HepG2 (cell line): ENCODE measurements at regions not wholly inside any gene's neighbourhood (a gene's known extent, or its start where the extent isn't known, plus 50 kb on each side); places are given as distances from the start of the nearest gene placed in this dataset.

ENCODE experiments used
- NR2C2 ChIP-seq: sonication (generic); formaldehyde crosslinking; IDR thresholded peaks from 2 replicates; pipeline ENCODE4 v1.4.0; 2020; ENCODE audit warnings: missing genetic modification reagents, mild to moderate bottlenecking, moderate library complexity, borderline replicate concordance
- ZSCAN30 ChIP-seq: sonication (generic); formaldehyde crosslinking; IDR thresholded peaks from 2 replicates; pipeline ENCODE4 v1.5.0; 2020; ENCODE audit warnings: mild to moderate bottlenecking, missing genetic modification reagents
- TF ChIP-seq, protein P1 (sequence below): sonication (generic); formaldehyde crosslinking; IDR thresholded peaks from 2 replicates; pipeline ENCODE4 v1.5.0; 2020; ENCODE audit warnings: mild to moderate bottlenecking, missing genetic modification reagents, borderline replicate concordance
- TF ChIP-seq, protein P2 (sequence below): sonication (generic); formaldehyde crosslinking; IDR thresholded peaks from 2 replicates; pipeline ENCODE4 v1.5.1; 2020; ENCODE audit warnings: mild to moderate bottlenecking, missing genetic modification reagents, borderline replicate concordance
- TF ChIP-seq, protein P3 (sequence below): sonication (generic); formaldehyde crosslinking; IDR thresholded peaks from 2 replicates; pipeline ENCODE4 v1.5.1; 2020; ENCODE audit warnings: mild to moderate bottlenecking, missing genetic modification reagents, borderline replicate concordance
- TF ChIP-seq, protein P4 (sequence below): sonication (generic); formaldehyde crosslinking; IDR thresholded peaks from 2 replicates; pipeline ENCODE4 v1.9.0; 2022; ENCODE audit warnings: missing genetic modification reagents, mild to moderate bottlenecking, borderline replicate concordance

DNA sequence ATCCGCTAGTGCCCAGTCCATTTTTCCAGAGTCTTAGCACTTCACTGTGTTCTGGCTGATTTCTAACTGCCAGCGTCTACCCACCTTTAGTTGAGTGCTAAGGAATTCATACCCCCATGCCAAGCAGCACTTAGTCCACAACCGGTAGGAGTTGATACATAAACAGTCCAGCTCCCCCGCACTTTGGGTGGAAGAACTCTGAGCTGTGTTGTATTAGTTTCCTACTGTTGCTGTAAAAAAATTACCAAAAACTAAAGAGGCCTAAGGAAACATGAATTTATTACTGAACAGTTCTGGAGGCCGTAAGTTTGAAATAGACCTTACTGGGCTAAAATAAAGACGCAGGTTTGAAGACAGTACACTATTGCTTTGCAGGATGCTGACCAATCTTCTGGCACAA lies 87.6 kb downstream of the SLC24A2 start (continued):
- TF ChIP-seq, protein P1, sequence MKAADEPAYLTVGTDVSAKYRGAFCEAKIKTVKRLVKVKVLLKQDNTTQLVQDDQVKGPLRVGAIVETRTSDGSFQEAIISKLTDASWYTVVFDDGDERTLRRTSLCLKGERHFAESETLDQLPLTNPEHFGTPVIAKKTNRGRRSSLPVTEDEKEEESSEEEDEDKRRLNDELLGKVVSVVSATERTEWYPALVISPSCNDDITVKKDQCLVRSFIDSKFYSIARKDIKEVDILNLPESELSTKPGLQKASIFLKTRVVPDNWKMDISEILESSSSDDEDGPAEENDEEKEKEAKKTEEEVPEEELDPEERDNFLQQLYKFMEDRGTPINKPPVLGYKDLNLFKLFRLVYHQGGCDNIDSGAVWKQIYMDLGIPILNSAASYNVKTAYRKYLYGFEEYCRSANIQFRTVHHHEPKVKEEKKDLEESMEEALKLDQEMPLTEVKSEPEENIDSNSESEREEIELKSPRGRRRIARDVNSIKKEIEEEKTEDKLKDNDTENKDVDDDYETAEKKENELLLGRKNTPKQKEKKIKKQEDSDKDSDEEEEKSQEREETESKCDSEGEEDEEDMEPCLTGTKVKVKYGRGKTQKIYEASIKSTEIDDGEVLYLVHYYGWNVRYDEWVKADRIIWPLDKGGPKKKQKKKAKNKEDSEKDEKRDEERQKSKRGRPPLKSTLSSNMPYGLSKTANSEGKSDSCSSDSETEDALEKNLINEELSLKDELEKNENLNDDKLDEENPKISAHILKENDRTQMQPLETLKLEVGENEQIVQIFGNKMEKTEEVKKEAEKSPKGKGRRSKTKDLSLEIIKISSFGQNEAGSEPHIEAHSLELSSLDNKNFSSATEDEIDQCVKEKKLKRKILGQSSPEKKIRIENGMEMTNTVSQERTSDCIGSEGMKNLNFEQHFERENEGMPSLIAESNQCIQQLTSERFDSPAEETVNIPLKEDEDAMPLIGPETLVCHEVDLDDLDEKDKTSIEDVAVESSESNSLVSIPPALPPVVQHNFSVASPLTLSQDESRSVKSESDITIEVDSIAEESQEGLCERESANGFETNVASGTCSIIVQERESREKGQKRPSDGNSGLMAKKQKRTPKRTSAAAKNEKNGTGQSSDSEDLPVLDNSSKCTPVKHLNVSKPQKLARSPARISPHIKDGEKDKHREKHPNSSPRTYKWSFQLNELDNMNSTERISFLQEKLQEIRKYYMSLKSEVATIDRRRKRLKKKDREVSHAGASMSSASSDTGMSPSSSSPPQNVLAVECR (CRISPR knock-in tag), result no peak
- TF ChIP-seq, protein P2, sequence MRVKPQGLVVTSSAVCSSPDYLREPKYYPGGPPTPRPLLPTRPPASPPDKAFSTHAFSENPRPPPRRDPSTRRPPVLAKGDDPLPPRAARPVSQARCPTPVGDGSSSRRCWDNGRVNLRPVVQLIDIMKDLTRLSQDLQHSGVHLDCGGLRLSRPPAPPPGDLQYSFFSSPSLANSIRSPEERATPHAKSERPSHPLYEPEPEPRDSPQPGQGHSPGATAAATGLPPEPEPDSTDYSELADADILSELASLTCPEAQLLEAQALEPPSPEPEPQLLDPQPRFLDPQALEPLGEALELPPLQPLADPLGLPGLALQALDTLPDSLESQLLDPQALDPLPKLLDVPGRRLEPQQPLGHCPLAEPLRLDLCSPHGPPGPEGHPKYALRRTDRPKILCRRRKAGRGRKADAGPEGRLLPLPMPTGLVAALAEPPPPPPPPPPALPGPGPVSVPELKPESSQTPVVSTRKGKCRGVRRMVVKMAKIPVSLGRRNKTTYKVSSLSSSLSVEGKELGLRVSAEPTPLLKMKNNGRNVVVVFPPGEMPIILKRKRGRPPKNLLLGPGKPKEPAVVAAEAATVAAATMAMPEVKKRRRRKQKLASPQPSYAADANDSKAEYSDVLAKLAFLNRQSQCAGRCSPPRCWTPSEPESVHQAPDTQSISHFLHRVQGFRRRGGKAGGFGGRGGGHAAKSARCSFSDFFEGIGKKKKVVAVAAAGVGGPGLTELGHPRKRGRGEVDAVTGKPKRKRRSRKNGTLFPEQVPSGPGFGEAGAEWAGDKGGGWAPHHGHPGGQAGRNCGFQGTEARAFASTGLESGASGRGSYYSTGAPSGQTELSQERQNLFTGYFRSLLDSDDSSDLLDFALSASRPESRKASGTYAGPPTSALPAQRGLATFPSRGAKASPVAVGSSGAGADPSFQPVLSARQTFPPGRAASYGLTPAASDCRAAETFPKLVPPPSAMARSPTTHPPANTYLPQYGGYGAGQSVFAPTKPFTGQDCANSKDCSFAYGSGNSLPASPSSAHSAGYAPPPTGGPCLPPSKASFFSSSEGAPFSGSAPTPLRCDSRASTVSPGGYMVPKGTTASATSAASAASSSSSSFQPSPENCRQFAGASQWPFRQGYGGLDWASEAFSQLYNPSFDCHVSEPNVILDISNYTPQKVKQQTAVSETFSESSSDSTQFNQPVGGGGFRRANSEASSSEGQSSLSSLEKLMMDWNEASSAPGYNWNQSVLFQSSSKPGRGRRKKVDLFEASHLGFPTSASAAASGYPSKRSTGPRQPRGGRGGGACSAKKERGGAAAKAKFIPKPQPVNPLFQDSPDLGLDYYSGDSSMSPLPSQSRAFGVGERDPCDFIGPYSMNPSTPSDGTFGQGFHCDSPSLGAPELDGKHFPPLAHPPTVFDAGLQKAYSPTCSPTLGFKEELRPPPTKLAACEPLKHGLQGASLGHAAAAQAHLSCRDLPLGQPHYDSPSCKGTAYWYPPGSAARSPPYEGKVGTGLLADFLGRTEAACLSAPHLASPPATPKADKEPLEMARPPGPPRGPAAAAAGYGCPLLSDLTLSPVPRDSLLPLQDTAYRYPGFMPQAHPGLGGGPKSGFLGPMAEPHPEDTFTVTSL (CRISPR knock-in tag), result no peak
- TF ChIP-seq, protein P3, sequence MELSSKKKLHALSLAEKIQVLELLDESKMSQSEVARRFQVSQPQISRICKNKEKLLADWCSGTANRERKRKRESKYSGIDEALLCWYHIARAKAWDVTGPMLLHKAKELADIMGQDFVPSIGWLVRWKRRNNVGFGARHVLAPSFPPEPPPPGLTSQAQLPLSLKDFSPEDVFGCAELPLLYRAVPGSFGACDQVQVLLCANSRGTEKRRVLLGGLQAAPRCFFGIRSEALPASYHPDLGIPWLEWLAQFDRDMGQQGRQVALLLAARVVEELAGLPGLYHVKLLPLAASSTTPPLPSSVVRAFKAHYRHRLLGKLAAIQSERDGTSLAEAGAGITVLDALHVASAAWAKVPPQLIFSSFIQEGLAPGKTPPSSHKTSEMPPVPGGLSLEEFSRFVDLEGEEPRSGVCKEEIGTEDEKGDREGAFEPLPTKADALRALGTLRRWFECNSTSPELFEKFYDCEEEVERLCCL, result no peak
- TF ChIP-seq NR2C2 (CRISPR knock-in tag) (no peak), ZSCAN30 (CRISPR knock-in tag) (no peak)
- TF ChIP-seq, protein P4, sequence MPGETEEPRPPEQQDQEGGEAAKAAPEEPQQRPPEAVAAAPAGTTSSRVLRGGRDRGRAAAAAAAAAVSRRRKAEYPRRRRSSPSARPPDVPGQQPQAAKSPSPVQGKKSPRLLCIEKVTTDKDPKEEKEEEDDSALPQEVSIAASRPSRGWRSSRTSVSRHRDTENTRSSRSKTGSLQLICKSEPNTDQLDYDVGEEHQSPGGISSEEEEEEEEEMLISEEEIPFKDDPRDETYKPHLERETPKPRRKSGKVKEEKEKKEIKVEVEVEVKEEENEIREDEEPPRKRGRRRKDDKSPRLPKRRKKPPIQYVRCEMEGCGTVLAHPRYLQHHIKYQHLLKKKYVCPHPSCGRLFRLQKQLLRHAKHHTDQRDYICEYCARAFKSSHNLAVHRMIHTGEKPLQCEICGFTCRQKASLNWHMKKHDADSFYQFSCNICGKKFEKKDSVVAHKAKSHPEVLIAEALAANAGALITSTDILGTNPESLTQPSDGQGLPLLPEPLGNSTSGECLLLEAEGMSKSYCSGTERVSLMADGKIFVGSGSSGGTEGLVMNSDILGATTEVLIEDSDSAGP (CRISPR knock-in tag), result no peak
